HG02678 (cell line): ENCODE measurements at regions not wholly inside any gene's neighbourhood (a gene's known extent, or its start where the extent isn't known, plus 50 kb on each side); places are given as distances from the start of the nearest gene placed in this dataset.

Experiments used
- ATAC-seq: cut with Tn5 transposase; IDR thresholded peaks from one replicate; pipeline ENCODE4 v1.9.1; 2021; ENCODE audit warnings: mild to moderate bottlenecking, moderate library complexity; ENCODE audit not compliant: unreplicated experiment

DNA sequence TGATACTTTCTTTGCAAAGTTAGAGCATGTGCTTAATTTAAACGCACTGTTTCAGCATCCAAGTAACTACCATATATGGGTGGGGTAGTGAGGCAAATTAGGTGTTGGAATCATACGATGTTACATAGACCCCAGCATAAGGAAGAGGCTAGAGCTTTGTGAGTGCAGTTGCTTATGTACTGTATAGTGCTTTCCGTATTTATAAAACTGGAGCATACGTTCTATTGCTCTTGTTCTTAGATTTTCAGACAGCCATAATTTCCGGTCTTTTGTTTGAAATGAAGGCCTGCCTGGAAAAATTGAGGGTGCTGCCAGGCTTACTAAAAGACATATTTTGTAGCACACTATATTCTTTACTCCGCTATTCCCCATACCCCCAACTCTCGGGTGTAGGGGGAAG, 335.7 kb downstream of the FOXG1 start:
- no peak for ATAC-seq

DNA sequence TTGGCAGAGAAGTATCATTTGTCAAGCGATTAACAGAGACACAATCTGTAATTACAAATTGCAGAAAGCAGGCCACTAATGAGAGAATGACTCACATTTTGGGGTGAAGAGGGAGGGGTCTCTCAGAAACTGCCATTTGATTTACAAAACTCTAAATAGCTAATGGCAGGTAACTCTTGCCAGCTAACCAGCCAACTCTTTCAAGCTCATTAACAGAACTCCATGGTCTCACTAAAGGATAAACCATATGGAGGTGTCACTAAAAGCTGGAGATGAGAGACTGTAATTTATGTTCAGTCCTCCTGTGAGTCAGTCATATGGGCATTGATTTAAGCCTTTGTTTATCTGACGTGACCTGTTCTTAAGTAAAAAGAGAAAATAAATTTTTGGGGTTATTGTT, 336.4 kb downstream of the FOXG1 start:
- no peak for ATAC-seq

GRCh38 chr14:29108908-29109307, 342.3 kb downstream of the FOXG1 start:
- ATAC-seq = no peak

DNA sequence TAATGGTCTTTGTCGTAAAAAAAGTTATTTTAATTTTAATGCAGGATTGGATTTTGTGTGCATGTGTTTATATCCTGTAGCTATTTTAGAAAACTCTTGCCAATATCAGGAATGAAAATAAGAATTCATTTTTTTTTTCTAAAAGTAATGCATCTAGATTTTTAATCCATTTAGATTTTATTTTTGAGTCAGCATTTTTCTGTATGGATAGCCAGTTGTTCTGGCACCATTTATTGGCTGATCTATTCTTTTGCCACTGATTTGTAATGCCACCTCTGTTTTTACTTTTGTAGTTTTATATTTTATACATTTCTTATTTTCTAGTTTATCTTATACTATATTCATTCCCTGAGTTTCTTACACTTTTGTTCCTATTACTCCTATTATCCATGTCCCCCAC, 343.0 kb downstream of the FOXG1 start:
- no peak for ATAC-seq

GRCh38 chr14:29111554-29111953, 345.0 kb downstream of the FOXG1 start:
- no peak for ATAC-seq

DNA sequence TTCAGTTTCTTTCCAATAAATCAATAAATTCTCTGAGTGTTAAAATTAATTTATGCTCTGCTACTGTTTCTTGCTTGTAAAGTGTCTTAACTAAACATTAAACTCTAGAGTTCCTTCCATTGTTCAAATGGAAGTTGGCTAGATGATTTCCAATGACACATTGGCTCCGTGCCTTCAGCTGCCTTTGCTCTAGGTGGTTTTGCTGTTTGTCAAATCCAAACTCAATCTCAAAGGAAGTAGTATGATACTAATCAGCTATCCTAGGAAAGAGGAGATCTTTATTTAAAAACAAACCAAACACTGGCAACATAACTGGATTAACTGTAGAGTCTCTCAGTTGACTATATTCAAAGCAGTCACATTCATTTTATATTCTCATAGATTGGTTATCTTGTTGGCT, 356.4 kb downstream of the FOXG1 start:
- ATAC-seq = no peak

- no peak for ATAC-seq
Measured at GRCh38 chr14:29126361-29126760, 359.8 kb downstream of the FOXG1 start.

GRCh38 chr14:29126865-29127264, 360.3 kb downstream of the FOXG1 start:
- ATAC-seq = no peak

GRCh38 chr14:29140016-29140415, 373.4 kb downstream of the FOXG1 start:
- no peak for ATAC-seq

- no peak for ATAC-seq
Measured at GRCh38 chr14:29144621-29145020, 378.0 kb downstream of the FOXG1 start.

- no peak for ATAC-seq
Measured at GRCh38 chr14:29148221-29148620, 381.6 kb downstream of the FOXG1 start.

DNA sequence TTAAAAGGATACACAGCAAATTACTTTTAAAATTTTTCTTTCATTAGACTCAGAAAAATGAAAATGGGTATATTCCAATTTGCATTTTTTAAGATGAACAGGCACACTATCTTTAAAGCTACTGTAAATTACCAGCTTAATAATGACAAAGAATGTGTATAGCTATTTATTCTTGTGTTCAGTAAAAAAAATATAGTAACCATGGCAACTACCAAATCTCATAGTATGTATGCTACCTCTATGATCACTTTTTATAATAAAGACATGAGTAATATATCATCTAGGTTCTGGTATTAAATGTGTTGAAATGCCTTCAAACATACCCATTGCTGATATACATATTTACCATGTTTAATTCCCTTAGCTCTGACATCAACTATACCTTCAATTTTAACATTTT, 383.2 kb downstream of the FOXG1 start:
- no peak for ATAC-seq

DNA sequence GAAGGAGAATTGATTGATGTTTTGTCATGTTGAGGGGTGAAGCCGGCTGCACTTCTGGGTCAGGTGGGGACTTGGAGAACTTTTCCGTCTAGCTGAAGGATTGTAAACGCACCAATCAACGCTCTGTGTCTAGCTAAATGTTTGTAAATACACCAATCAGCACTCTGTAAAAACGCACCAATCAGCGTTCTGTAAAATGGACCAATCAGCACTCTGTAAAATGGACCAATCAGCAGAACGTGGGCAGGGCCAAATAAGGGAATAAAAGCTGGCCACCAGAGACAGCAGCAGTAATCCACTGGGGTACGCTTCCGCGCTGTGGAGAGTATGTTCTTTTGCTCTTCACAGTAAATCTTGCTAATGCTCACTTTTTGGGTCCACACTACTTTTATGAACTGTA, 384.1 kb downstream of the FOXG1 start:
- ATAC-seq = no peak

- no peak for ATAC-seq
Measured at GRCh38 chr14:29156096-29156495, 389.5 kb downstream of the FOXG1 start.

GRCh38 chr14:29161593-29161992, 395.0 kb downstream of the FOXG1 start:
- no peak for ATAC-seq

- ATAC-seq = no peak
Measured at GRCh38 chr14:29163109-29163508, 396.5 kb downstream of the FOXG1 start.

DNA sequence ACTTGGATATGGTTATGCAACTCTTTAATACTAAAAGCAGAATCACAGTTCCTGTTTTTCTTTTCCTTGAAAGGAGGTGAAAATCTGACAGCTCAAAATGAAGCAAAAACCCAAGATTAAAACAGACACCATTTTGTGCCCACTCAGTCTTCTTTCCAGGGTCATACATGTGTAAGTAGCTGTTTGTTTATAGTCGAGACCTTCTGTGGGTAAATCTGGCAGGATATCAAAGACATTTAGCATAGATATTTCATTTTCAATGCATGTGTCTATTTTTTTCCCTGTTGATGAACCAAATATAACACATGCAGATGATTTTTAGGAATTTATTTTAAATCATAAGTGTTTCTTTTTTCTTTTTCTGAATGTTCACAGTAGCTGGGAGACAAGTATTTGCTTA, 398.8 kb downstream of the FOXG1 start:
- no peak for ATAC-seq

GRCh38 chr14:29166507-29166906, 399.9 kb downstream of the FOXG1 start:
- ATAC-seq = no peak

DNA sequence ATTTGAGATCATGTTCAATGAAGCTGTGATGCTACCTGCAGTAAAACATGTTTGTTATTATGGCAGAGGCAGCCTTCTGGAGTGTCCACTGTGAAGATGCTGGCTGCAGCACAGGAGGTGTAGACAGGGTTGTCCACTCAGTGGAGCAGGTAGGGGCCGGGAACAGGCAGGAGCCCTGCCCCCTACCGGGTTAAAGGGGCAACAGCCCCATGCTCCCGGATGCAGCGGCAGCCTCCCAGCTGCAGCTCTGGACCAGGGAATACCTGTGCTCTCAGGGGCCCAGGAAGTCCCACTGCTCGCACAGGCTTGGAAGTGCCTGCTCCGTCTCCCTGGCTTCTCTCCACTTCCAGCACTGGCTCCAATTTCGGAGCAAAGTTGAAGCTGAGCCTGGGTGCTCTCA, 401.6 kb downstream of the FOXG1 start:
- ATAC-seq = no peak

GRCh38 chr14:29169408-29169807, 402.8 kb downstream of the FOXG1 start:
- no peak for ATAC-seq

GRCh38 chr14:29175706-29176105, 409.1 kb downstream of the FOXG1 start:
- no peak for ATAC-seq

- no peak for ATAC-seq
Measured at GRCh38 chr14:29176876-29177275, 410.3 kb downstream of the FOXG1 start.

DNA sequence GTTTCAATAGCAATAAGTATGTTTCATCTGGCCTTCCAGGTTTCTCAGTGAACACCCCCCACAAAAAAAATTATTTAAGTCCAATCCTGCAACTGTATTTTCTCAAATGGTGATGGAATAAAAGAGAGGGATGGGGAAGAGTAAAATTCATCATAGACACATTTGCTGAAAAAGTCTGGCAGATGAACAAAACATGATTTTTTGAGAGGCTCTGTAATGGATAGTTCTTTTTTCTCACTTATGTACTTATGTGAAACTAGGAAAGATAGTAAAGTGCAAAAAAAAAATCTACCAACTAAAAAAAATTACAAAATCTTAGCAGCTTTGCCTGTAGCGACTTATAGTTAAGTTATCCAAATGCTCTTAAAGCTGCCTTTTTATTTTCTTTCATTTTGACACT, 412.4 kb downstream of the FOXG1 start:
- ATAC-seq = no peak

DNA sequence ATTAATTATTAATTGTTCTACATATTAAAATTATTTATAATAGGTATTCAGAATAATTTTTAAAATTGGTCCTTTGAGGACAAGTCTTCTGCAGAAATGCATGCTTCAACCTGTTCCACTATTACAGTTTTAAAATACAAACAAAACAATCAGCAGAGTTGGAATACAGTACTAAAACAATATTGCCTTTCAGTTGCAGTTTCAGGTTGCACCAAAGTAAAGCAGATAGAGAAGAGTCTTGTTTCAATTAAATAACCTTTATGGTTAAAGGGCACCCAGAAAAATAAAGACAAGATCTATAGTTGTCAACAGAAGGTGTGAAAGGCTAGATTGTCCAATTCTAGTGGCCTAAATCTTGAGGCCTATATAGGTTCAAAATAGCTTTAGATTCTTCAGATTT, 424.5 kb downstream of the FOXG1 start:
- no peak for ATAC-seq
